ENCODE measurements at regions not wholly inside any gene's neighbourhood (a gene's known extent, or its start where the extent isn't known, plus 50 kb on each side); places are given as distances from the start of the nearest gene placed in this dataset.

GRCh38 chr11:37371346-37371970 lies 773.4 kb upstream of the RAG2 start:
- Histone ChIP-seq H3K27me3 (ENCODE audit: insufficient read depth, low read depth, severe bottlenecking) (no peaks in the 10 kb centered on the region), H3K4me3 (ENCODE audit: low read depth, low read length) (no peak overlapping the region), H3K9me3 (ENCODE audit: severe bottlenecking) (no peaks in the 10 kb centered on the region), H3K36me3 (no peaks in the 10 kb centered on the region), H3K27ac (no peak overlapping the region)
- TF ChIP-seq, protein P1, sequence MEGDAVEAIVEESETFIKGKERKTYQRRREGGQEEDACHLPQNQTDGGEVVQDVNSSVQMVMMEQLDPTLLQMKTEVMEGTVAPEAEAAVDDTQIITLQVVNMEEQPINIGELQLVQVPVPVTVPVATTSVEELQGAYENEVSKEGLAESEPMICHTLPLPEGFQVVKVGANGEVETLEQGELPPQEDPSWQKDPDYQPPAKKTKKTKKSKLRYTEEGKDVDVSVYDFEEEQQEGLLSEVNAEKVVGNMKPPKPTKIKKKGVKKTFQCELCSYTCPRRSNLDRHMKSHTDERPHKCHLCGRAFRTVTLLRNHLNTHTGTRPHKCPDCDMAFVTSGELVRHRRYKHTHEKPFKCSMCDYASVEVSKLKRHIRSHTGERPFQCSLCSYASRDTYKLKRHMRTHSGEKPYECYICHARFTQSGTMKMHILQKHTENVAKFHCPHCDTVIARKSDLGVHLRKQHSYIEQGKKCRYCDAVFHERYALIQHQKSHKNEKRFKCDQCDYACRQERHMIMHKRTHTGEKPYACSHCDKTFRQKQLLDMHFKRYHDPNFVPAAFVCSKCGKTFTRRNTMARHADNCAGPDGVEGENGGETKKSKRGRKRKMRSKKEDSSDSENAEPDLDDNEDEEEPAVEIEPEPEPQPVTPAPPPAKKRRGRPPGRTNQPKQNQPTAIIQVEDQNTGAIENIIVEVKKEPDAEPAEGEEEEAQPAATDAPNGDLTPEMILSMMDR (IDR thresholded peaks at IDR 0.05; ENCODE audit: low read depth, low read length) = no peak
- no peak for DNase-seq

DNA sequence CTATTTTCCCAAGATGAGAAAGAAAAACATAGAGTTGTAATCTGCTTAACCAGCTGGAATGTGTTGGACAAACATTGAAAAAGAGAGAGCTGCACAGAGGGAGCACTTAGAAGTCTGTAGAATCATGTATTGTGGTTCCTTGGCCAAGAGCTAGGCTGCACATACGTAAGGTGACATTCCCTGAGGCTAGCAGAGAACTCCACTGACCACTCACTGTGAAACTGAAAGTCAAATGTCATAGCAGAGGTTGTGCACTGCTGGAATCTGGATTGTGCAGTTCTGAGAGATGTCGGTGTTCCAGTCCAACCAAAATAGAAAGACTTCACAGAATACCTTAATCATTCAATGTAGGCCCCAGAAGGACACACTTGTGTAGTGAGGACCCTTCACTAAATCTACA lies 772.8 kb upstream of the RAG2 start:
- TF ChIP-seq, protein P1 (IDR thresholded peaks at IDR 0.05; ENCODE audit: low read depth, low read length) = no peak
- Histone ChIP-seq H3K27ac (no peak overlapping the region), H3K36me3 (no peaks in the 10 kb centered on the region), H3K9me3 (ENCODE audit: severe bottlenecking) (no peaks in the 10 kb centered on the region), H3K27me3 (ENCODE audit: insufficient read depth, low read depth, severe bottlenecking) (no peaks in the 10 kb centered on the region), H3K4me3 (ENCODE audit: low read depth, low read length) (no peak overlapping the region)
- DNase-seq = no peak

DNA sequence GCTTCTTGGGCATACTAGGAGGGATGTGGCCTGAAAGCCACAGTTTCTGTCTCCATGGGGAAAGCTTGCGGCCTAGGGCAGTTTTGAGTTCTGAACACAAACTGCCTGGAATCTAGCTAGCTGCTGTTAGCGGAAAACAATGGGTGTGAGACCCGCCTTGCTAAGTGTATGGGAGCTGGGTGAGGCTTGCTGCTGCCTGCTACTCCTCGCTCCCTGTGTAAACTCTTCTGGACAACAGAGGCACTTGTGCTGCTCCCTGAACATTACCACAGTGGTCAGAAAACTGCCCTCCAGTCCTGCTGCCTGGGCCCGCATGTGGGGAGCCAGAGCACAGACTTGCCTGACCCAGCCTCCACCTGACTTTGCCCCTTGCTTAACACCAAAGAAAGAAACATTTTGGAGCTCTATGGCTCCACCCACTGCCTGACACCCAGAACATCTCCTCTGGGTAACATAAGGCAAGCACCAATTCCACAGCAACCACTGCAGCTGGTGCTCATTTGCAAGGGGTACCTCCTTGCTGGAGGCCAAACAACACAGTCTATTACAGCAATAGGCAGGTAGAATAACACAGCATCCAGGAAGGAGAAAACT lies 766.3 kb upstream of the RAG2 start:
- Histone ChIP-seq H3K27me3 (ENCODE audit: insufficient read depth, low read depth, severe bottlenecking) (no peaks in the 10 kb centered on the region), H3K27ac (no peak overlapping the region), H3K9me3 (ENCODE audit: severe bottlenecking) (no peaks in the 10 kb centered on the region), H3K4me3 (ENCODE audit: low read depth, low read length) (no peak overlapping the region), H3K36me3 (no peaks in the 10 kb centered on the region)
- no peak for DNase-seq
- TF ChIP-seq, protein P1 (IDR thresholded peaks at IDR 0.05; ENCODE audit: low read depth, low read length) = no peak

DNA sequence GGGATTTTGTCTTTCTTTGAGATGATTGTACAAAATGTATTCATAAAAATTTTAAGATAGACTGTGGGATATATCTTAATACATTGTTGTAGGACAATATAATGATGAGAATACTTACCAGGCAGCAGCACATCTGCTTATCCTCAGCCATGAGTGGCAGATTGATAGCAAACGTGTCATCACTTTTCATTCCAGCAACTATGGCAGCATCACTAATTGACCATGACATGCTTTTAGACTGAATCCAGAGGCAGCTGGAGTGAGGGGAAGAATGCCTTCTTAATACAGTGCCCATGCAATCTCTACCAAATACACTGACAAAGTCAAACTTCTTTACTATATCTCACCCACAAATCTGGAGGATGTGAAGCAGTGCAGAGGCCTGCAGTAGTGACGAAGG lies 755.2 kb upstream of the RAG2 start:
- DNase-seq = no peak
- H3K27ac ChIP-seq = no peak overlapping the region
- H3K36me3 ChIP-seq = no peaks in the 10 kb centered on the region
- no peaks in the 10 kb centered on the region for H3K9me3 ChIP-seq (ENCODE audit: severe bottlenecking)
- no peak overlapping the region for H3K4me3 ChIP-seq (ENCODE audit: low read depth, low read length)
- no peaks in the 10 kb centered on the region for H3K27me3 ChIP-seq (ENCODE audit: insufficient read depth, low read depth, severe bottlenecking)
- TF ChIP-seq, protein P1 (IDR thresholded peaks at IDR 0.05; ENCODE audit: low read depth, low read length) = no peak

- H3K36me3 ChIP-seq = no peaks in the 10 kb centered on the region
- DNase-seq = peak; percentile 16
- TF ChIP-seq, protein P1 (IDR thresholded peaks at IDR 0.05; ENCODE audit: low read depth, low read length) = peak; percentile 41; the same call in 1 of the 2 replicates
- no peaks in the 10 kb centered on the region for H3K27me3 ChIP-seq (ENCODE audit: insufficient read depth, low read depth, severe bottlenecking)
- no peak overlapping the region for H3K4me3 ChIP-seq (ENCODE audit: low read depth, low read length)
- no peak overlapping the region for H3K27ac ChIP-seq
- H3K9me3 ChIP-seq (ENCODE audit: severe bottlenecking) = no peaks in the 10 kb centered on the region
These were observed 754.4 kb upstream of the RAG2 start for GRCh38 chr11:37352485-37352884.

- H3K9me3 ChIP-seq (ENCODE audit: severe bottlenecking) = no peaks in the 10 kb centered on the region
- no peak overlapping the region for H3K4me3 ChIP-seq (ENCODE audit: low read depth, low read length)
- no peaks in the 10 kb centered on the region for H3K27me3 ChIP-seq (ENCODE audit: insufficient read depth, low read depth, severe bottlenecking)
- no peak overlapping the region for H3K27ac ChIP-seq
- no peak for DNase-seq
- no peaks in the 10 kb centered on the region for H3K36me3 ChIP-seq
- TF ChIP-seq, protein P1 (IDR thresholded peaks at IDR 0.05; ENCODE audit: low read depth, low read length) = no peak
These were observed 745.3 kb upstream of the RAG2 start for GRCh38 chr11:37343290-37343689.
